Stimulated activated naive CD4-positive, alpha-beta T cell (primary cell): ENCODE measurements at regions not wholly inside any gene's neighbourhood (a gene's known extent, or its start where the extent isn't known, plus 50 kb on each side); places are given as distances from the start of the nearest gene placed in this dataset.

ENCODE experiments used
- DNase-seq, 6 experiments: peaks; one replicate each; lab custom pipeline; 2025; lab: John Stamatoyannopoulos, UW

DNA sequence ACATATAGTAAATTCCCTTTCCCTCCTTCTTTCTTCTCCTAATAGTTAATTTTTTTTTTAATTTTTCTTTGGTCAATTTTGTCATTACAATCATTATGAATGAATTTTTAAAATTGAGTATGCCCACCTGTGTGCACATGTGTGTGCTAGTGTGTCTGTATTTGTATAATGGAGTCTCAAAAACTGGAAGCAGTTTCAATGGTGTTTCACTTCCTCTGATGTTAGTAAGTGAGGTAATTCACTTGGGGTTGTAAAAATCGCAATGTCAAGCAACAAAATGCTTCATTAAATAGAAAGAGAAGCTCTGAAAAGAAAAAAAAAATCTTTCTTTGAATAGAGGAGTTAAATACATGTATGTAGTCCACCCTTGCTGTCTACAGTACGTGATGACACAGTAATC, 1467.6 kb upstream of the NUDT12 start:
- no peak for DNase-seq

DNA sequence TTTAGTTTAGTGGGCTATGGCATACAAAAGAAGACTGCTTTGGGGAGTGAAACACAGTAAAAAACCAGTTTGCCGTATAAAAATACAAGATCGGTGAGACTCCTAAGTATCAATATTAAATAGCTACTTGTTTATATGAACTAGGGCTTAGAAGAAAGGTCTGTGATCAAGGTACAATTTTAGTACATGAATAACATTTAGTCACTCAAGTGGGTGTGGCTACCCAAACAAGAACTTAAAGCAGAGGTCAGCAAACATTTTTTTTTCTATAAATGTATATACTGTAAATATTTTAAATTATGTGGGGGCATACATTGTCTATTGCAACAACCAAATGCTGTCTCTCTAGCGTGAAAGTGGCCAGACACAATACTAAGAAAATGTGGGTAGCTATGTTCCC, 1452.5 kb upstream of the NUDT12 start:
- no peak for DNase-seq

DNA sequence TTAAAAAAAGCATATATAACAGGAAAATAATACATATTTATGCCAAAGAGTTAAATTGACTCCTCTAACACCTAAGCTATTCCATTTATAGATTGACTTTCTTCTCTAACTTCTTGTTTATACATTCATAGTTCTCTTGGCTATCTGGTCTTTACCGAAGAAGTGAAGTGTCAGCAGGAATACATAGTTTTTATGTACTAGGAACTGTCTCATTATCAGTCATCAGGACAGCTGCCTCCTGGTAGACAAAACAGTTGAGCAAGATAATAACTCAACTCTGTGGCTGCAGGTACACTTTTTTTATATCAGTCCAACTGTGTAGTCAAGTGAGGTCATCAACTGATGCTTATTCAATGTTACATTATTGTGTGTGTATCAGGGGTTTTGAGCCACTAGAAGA, 1436.0 kb upstream of the NUDT12 start:
- DNase-seq = no peak

DNA sequence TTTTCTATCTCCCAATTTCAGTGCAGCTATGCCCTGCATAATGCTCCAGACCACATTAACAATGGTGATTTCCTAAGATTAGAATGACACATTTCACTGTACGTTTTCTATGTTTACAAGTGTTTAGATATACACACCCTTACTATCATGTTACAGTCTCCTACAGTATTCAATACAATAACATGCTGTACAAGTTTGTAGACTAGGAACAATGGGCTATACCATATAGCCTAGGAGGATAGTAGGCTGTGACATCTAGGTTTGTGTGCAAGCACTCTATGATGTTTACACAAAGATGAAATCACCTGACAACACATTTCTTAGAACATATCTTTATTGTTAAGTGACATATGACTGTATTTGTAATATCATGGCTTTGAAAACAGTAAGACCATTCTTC, 1435.6 kb upstream of the NUDT12 start:
- DNase-seq = no peak

DNA sequence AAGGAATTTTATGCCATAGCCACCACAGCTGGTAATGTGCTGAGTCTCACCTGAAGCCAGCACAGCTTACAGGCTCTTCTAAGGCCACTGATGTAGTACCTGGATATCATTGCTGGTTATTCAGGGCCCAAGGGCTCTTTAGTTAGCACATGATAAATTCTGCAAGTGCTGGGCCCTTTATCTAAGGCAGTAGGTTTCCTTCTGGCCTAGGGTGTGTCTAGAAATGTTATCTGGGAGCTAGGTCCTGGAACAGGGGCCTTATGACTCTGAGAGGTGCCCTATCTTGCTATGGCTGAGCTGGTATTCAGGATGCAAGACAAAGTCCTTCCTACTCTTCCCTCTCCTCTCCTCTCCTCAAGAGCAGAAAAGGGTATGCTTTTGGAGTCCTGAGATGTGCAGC, 1424.5 kb upstream of the NUDT12 start:
- no peak for DNase-seq

DNA sequence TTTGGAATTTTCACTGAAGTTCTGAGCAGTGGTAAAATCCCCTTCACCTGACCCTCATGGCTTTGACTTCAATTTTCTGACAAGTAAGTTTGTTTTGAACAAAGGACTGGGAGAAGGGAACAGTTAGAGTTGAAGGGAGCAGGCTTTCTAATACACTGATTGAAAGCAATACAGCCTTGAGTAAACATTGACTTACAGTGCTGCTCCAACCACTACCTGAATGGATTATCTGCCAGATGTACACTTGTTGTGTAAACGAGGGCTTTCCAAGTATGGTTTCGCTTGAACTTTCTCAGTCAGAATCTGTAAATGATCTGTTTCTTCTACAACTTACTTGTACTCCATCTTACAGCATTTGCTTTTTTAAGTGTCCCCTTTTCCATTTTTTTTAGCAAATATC, 1414.9 kb upstream of the NUDT12 start:
- no peak for DNase-seq

DNA sequence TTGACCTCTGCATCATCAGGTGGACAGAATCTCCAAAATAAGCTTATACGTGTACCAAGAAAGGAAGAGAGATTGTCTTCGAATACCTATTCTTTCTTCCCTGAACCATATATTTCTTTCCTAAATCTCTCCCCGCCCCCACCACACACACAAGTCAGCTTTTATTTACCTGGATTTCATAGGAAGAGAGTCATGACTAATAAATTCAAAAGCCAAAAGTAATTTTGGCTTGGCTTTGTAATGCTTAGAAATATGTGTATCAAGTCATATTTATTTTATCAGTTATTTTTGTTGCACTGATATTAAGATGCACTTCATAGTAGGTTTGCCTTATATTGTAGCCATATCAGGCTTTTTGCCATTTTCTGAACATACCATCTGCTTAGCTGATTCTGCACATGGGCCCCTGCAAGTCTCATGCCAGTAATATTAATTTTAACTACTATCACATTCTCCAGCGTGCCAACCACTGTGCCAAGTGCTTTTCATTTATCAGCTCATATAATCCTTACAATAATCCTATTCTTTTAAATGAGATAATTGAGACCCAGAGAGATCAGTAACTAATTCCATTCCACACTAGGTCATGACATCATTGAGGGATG, 1405.3 kb upstream of the NUDT12 start:
- no peak for DNase-seq

DNA sequence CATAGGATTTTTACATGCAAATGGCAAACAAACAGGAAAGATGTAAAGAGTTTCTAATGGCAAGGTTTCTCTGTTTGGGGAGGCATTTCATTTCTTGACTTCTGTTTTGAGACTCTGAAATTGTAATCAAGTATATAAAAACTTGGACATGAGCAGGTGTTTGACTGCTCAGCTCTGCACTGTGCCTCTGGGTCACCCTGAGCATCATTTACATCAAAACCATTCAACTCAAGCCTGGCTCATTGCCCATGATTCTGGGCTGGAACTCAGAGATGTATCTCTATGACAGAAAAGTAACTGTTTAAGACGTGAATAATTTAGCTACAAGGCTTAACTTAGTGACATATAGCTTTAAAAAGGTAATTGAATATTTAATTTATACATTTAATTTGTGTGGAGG, 1402.4 kb upstream of the NUDT12 start:
- no peak for DNase-seq

DNA sequence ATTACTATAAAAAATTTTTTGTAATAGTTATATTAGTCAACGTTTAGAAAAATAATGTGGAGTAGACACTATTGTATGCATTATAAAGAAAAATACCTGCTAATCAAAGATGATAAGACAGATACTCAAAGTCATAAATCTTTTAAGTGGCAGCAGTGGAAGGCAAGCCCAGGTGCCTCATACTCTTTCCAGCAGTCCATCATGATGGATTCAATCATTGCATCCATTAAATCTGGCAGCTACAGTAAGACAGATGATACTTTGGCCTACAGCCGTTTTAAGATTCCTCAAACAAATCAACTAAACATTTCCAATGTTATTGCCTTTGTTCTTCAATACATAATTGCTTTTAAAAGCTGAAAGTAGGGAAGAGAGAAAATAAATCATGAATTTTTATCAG, 1392.9 kb upstream of the NUDT12 start:
- no peak for DNase-seq

DNA sequence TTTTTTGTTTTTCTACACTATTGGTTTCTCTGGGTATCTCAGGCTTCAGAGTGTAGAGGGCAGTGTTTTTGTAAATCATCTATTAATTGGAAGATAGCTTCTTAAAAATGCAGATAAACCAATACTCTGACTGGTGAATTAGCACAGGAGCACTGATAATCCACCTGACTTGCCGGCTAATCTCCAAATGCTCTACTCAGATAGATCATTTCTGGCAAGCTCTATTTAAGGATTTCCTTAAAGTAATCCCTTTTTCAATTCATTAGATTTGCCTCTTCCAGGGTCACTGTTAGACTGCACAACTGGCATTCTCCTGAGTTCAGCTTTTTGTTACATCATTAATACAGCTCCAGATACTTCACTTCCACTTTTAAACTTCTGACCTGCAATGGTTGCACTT, 1390.3 kb upstream of the NUDT12 start:
- DNase-seq = no peak

DNA sequence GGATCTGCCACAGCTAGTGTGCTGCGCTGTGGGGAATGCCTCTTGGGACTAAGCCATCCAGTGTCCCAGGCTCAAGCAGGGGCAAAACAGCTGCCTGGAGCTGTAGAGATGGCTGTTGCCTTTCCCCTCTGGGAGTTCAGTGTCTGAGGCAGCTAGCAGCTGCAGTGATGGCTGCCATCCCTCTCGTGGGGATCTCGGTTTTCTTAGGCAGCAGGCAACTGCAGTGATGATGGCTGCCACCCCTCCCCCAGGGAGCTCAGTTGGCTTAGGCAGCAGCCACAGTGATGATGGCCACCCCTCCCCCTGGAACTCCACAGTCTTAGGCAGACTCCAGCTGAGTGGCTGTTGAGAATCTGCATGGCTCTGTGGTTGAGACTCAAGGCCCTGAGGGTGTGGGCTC, 1389.2 kb upstream of the NUDT12 start:
- no peak for DNase-seq

DNA sequence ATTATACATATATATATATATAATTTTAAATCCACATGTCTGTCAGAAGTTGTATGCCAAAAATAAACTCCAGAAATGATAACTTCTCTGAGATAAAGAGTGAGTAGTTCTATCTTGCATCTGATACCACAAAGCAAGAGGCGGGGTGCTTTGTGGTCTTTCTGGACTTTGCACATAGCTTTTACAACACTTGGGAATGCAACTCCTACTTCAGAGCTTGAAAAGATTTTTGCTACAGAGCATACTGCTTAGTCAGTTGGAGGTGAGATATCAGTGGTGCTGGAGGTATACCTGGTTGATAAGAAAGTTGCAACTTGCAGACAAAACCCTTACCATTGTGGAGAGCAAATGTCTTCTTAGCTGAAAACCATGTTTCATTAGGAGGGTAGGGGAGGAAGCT, 1384.5 kb upstream of the NUDT12 start:
- DNase-seq = no peak

DNA sequence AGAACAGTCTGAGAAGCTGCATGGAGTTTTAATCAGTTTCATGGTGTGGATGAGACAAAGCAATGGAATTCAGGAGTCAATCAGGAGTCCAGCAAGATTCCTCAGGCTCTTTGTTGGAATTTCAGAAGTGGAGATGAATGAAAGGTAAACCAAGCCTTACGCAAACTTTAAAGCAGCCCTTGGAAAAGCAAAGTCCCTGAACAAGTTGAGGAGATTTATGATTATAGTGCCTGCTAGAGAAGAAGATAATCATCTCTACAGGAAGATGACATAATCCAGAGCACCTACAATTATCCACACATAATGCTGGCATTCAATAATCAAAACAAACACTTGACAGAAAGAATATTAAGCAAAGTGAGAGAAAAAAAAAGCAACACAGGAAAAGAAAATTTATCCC, 1380.1 kb upstream of the NUDT12 start:
- DNase-seq = no peak

DNA sequence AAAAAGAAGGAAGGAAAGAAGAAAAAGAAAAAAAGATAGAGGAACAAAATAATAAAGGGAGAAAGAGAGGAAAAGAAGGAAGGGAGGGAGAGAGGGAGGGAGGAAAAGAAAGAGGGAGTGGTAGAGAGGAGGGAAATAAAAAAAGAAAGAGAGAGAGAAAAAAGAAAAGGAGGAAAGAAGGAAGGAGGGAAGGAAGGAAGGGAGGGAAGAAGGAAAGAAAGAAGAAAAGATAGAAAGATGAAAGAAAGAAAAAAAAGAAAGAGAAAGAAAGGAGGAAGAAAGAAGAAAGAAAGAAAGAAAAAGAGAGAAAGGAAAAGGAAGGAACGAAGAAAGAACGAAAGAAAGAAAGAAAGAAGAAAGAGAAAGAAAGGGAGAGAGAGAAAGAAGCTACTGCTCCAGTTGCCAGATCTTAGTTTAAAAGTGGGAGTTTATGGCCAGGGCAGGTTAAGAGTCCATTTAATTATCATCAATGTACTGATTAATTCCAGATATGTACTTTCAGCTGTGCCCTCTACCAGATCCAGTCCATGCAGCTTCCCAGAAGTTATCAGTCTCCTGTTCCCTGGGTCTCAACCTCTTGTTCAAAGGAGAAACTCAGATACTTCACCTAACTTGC, 1378.5 kb upstream of the NUDT12 start:
- no peak for DNase-seq

DNA sequence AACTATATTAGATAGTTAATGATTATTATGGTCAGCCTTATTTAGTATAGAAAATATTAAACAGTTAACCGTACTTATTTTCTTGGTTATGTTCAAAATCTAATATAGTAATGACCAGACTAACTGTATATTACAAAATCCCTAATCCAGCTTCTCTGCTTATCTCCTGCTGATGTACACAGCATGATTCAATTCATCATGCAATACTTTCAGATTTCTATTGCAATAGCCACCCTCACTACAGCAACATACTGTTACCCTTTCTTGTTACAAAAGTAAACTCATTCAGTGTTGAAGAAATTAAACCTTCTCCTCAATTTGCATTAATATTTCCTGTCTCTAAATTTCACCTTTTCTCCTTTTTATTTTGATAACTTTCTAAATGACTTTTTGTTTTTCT, 1375.0 kb upstream of the NUDT12 start:
- no peak for DNase-seq

DNA sequence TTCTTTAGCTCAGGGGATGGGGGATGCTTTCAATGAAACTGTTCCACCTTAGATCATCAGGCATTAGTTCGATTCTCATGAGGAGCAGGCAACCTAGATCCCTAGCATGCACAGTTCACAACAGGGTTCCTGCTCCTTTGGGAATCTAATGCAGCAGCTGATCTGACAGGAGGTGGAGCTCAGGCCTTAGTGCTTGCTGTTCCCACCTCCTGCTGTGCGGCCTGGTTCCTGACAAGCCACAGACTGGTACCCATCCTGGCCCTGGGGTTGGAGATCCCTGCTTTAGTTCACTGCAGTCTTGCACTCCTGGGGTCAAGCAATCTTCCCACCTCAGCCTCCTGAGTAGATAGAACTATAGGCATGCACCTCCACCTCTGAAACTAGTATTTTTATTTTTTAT, 1369.8 kb upstream of the NUDT12 start:
- DNase-seq = no peak

DNA sequence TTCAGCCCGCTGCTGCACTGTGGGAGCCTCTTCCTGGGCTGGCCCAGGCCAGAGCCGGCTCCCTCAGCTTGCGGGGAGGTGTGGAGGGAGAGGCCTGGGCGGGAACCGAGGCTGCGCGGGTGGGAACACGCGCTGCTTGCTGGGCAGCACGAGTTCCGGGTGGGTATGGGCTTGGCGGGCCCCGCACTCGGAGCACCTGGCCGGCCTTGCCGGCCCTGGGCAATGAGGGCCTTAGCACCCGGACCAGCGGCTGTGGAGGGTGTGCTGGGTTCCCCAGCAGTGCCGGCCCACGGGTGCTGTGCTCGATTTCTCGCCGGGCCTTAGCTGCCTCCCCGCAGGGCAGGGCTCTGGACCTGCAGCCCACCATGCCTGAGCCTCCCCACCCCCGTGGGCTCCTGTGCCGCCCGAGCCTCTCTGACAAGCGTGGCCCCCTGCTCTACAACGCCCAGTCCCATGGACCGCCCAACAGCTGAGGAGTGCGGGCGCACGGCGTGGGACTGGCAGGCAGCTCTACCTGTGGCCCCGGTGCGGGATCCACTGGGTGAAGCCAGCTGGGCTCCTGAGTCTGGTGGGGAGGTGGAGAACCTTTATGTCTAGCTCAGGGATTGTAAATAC, 1366.4 kb upstream of the NUDT12 start:
- no peak for DNase-seq

DNA sequence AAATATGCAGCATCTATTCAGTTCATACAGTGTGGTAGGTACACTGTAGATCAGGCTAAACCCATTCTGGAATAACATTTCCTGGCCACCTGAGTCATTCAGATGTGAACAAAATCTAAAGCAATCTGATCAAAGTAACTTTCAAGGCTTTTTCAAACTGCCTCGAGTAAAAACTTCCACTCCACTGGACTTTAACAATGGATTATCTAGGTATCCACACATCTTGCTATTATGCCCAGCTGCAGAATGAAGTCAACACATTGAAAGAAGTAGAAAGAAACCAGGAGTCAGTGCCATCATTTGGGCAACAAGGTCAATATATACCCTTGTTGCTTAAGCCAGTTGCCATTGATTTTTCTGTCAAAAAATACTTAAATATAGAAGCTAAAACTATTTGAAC, 1352.6 kb upstream of the NUDT12 start:
- no peak for DNase-seq

DNA sequence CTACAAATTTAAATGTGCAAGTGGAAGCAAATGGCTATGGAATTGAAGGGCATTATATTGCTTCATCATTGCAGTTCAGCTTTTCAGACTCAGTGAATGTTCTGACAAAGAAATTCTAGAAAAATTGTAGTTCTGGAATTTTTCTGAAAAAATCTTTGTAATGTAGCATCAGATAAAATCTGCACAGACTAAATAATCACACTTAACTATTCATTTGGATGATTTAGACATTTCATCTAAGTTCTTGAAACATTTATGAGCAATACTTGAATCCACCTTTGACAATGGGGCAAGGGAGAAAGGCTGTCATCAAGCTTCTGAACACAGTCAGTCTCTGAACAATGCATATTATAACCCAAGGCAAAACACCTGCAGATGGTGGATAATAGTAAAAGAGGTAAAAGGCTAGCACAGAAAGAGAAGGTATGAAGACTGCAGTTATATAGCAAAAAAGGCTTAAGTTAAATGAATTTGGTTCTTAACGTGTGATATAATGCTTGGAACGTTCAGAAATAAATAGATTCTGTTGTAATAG, 1352.0 kb upstream of the NUDT12 start:
- no peak for DNase-seq

DNA sequence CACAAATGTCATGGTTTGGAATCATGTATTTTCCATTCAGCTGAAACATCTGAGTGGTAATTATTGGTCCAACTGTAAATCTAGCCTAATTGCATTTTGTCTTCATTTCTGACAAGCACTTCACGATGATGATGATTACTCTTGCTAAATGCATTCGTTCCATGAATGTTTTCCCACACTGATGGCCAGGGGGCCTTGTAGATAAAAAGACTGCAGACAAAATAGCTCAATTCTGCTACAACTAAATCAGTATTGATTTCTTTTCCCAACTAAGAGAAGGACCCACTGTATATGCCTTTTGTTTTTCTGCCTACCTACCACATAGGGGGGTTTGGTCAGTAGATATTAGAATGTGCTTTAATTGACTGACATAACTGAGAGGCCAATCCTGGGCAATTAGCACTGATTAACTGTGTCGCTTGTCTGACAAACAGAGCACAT, 1351.3 kb upstream of the NUDT12 start:
- DNase-seq = no peak

DNA sequence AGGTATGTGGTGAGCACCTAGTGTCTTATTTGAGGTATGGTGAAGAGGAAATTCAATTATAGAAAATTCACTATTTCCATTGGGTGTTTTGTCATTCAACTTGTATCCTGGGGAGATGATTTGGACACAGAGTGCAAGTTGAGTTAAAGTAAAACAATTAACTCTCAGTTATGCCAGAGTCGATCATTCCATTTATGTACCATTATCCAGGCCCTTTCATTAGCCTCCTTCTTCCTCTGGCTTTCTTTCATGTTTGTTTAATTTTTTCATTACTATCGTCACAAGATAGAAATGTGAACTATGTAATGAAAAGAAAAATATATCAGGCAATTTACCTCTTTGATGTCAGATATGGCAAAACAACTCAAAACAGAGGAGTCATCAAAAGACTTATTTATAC, 1347.2 kb upstream of the NUDT12 start:
- no peak for DNase-seq

DNA sequence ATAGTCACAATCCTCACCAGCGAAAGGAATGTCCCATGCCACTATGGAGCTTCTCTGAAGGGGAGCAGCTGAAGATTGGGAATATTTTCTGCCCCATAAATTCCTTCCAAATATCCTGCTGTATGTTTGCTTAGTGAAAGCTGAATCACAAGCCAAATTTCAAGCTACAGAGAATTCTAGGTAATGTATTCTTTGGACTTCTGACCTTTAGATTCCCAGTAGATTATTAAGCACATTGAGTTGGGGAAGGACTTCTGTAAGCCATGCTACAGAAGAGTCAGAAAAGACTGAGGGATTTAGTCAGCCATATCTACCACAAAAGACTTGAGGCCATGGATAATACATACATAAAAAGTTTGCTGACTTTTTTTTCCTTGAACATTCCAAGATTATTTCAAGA, 1342.0 kb upstream of the NUDT12 start:
- DNase-seq = no peak

DNA sequence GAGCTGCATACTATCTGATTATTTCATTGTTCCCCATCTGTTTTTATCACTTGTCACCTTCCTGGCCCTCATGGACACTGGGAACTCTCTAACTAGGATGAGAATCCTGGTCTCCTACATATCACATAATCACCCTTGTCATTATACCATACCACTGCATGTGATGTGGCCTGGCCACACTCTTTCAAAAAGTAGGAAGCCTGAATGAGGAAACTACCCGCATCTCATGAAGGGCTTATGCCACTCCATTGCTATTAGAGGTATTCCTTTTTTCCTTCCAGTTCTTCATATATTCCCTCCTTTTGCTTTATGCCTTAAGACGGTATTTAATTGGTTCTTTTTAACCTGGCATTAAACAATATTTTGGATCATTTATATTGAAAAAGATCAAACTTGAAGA, 1341.4 kb upstream of the NUDT12 start:
- no peak for DNase-seq

DNA sequence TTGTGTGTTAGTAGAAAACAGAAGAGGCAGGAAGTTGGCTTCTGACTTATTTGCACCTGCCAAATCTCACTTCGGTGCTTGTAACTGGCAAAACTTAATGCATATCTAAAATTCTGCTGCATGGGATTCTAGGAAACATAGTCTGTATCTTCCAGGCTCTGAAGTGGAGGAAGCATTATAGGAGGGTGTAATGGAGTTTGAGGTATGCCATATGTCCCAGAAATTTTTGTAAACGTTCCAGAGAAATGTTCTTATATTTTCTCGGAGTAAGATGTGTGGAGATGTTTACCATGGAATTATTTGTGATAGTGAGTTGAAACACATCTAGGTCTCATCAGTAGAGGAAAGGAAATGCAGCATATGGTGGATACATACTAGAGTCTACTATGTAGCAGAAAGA, 1329.0 kb upstream of the NUDT12 start:
- no peak for DNase-seq
